Mononuclear cell (primary cell): ENCODE measurements at regions not wholly inside any gene's neighbourhood (a gene's known extent, or its start where the extent isn't known, plus 50 kb on each side); places are given as distances from the start of the nearest gene placed in this dataset.

Source experiments
- H3K27me3 ChIP-seq: 2 replicates; pipeline ENCODE4 v1.6.0; 2011; ENCODE audit warnings: low read length, control low read depth; ENCODE audit not compliant: insufficient read depth
- H3K4me1 ChIP-seq: 2 replicates; pipeline ENCODE4 v1.5.1; 2011; ENCODE audit warnings: mild to moderate bottlenecking, low read length, control low read depth; ENCODE audit not compliant: insufficient read depth
- H3K4me3 ChIP-seq: 2 replicates; pipeline ENCODE4 v1.5.1; 2011; ENCODE audit warnings: mild to moderate bottlenecking, low read length, moderate library complexity
- H3K9me3 ChIP-seq: 2 replicates; pipeline ENCODE4 v1.5.1; 2011; ENCODE audit warnings: low read depth, mild to moderate bottlenecking, control low read depth, low read length

GRCh38 chr5:8280711-8281363 lies 411.9 kb downstream of the MTRR start:
- Histone ChIP-seq H3K4me3 (no peak overlapping the region), H3K9me3 (no peaks in the 10 kb centered on the region), H3K27me3 (no peaks in the 10 kb centered on the region), H3K4me1 (no peaks in the 10 kb centered on the region)

DNA sequence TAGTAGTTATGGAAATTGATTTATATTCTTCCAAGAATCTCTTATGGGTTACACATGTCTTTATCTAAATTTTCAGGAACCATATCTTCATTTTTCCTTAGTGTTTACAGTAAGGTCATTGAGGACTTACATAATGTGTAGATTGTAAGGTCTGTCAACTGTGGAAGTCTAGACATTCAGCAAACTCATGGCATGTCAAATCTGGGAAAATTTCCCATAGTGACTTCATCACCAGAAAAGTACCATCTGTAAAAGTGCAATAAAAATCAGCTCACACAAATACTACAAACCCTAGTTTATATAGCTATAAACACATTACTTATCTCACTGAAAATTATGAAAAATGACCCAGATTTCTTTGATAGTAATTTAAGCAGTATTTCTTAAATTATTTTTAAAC lies 419.4 kb downstream of the MTRR start:
- no peaks in the 10 kb centered on the region for H3K27me3 ChIP-seq
- no peak overlapping the region for H3K4me3 ChIP-seq
- H3K9me3 ChIP-seq = no peaks in the 10 kb centered on the region
- H3K4me1 ChIP-seq = no peaks in the 10 kb centered on the region

DNA sequence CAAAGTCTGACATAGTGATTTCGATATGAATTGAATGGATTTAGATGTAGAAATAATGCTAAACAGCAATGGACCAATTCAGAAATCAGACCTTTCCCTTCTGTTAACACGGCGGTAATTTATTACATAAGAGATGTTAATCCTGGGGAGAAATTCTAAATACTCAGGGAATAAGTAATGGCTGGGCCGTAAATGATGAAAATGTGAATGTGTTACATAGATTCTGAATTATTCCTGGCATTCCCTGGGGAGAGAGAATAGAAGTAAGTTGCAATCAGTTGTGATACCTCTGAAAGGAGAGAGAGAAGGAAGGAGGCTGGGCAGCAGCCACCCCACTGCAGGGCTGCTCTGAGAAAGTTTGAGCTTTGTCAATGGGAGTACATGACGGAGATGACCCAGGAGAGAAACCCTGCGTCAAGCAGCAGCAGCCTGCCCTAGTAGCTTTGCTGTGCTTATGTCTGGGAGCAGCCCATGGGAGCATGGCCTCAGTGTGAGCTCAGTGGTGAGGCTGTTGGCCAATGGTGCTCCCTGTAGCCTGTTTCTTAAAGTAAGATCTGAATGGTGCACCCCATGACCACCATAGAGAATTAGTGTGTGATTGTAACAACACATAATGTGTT lies 420.1 kb downstream of the MTRR start:
- no peaks in the 10 kb centered on the region for H3K27me3 ChIP-seq
- H3K4me3 ChIP-seq = no peak overlapping the region
- no peaks in the 10 kb centered on the region for H3K4me1 ChIP-seq
- no peaks in the 10 kb centered on the region for H3K9me3 ChIP-seq

DNA sequence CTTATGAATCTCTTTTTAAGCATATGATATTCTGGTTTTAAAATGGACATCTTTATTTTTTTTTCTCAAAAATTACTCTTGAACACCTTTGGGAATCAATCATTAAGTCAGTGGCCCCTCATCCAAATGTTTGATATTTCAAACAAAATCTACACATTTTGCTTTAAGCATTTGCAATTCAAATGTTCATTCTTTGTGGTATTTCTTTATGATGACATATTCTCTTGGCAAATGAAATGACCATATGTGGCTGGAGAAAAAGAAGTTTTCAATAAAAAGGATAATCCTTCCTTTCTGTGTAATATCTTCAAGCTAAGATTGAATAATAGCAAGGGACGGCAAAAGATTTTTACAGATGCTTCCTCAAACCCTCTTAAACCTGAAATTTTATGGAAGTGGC lies 420.8 kb downstream of the MTRR start:
- Histone ChIP-seq H3K9me3 (no peaks in the 10 kb centered on the region), H3K27me3 (no peaks in the 10 kb centered on the region)

DNA sequence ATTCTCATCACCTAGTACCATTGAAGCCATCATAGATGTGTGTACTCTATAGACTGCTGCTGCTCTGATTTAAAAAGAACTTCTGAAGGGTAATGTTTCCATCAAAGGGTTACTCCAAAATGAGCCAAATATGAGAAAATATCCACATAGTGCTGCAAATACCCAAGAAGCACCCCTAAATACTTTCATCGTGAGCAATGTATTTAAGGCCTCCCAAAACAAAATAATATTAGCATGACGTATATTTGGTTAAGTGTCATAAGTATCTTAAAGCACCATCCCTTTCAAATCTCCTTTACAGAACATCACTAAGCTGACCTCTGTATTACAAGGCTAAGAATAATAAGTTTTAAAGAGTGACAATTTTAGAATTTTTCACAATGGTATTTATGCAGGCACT lies 421.8 kb downstream of the MTRR start:
- Histone ChIP-seq H3K4me1 (no peaks in the 10 kb centered on the region), H3K9me3 (no peaks in the 10 kb centered on the region)

More for the DNA sequence above, 420.8 kb downstream of the MTRR start:
- Histone ChIP-seq H3K4me1 (no peaks in the 10 kb centered on the region), H3K4me3 (no peak overlapping the region)

GRCh38 chr5:8291641-8292040 lies 422.7 kb downstream of the MTRR start:
- Histone ChIP-seq H3K4me3 (no peak overlapping the region), H3K4me1 (no peaks in the 10 kb centered on the region), H3K9me3 (no peaks in the 10 kb centered on the region), H3K27me3 (no peaks in the 10 kb centered on the region)

More for the DNA sequence above, 421.8 kb downstream of the MTRR start:
- Histone ChIP-seq H3K27me3 (no peaks in the 10 kb centered on the region), H3K4me3 (no peak overlapping the region)

GRCh38 chr5:8295141-8295540 lies 426.2 kb downstream of the MTRR start:
- Histone ChIP-seq H3K9me3 (no peaks in the 10 kb centered on the region), H3K27me3 (no peaks in the 10 kb centered on the region), H3K4me3 (no peak overlapping the region), H3K4me1 (no peaks in the 10 kb centered on the region)

DNA sequence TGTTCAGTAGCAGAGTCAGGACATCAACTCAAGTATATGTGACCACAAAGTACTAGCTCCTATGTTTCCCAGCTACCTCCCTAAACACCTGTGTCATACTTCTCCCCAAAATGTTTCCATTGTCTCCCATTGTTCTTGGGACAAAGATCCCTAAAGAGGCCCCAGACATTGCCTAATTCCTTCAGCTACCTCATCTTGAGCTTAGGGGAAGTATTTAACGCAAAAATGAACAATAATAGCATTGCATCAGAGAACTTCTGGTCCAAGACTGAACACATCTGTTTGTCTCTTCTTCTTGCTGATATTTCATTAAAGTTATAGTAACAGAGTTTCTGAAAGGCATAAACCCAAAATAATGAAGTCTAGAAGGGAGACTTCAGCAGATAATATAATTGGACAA lies 430.8 kb downstream of the MTRR start:
- no peak overlapping the region for H3K4me3 ChIP-seq
- H3K9me3 ChIP-seq = no peaks in the 10 kb centered on the region
- H3K4me1 ChIP-seq = no peaks in the 10 kb centered on the region
- no peaks in the 10 kb centered on the region for H3K27me3 ChIP-seq

- no peaks in the 10 kb centered on the region for H3K27me3 ChIP-seq
- no peaks in the 10 kb centered on the region for H3K9me3 ChIP-seq
- no peaks in the 10 kb centered on the region for H3K4me1 ChIP-seq
- H3K4me3 ChIP-seq = no peak overlapping the region
Measured at GRCh38 chr5:8304341-8304740, 435.4 kb downstream of the MTRR start.

DNA sequence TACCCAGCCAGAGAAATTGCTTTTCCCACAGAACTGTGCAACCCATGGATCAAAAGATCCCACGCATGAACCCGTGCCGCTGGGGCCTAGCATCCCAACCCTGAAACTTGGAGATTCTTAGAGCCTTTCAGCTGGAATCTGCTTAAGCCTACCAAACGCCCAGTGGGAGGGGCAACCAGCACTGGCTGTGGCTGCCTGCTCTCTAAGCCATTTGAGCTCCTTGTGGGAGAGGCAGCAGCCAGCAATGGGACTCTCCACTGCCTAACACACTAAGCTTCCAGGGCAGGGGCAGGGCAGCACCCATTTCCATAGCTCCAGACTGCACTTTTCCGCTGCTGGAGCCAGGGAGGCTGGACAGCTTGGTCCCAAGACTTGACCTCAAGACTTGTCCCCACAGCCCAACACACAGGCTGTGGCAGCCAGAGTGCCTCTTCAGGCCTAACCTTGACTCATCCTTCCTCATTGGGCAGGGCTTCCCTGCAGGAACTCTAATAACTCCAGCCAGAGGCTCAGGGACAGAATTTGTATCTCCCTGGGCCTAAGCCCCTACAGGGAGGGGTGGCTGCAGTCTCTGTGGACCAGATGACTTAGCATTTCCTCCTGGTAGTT lies 437.4 kb downstream of the MTRR start:
- Histone ChIP-seq H3K4me1 (no peaks in the 10 kb centered on the region), H3K4me3 (no peak overlapping the region), H3K27me3 (no peaks in the 10 kb centered on the region), H3K9me3 (peaks cover 4% of the 10 kb centered on the region)

- H3K27me3 ChIP-seq = no peaks in the 10 kb centered on the region
- no peak overlapping the region for H3K4me3 ChIP-seq
- H3K9me3 ChIP-seq = peaks cover 4% of the 10 kb centered on the region
- H3K4me1 ChIP-seq = no peaks in the 10 kb centered on the region
Measured at GRCh38 chr5:8314965-8315364, 446.0 kb downstream of the MTRR start.

GRCh38 chr5:8316608-8317280 lies 447.8 kb downstream of the MTRR start:
- Histone ChIP-seq H3K27me3 (no peaks in the 10 kb centered on the region), H3K4me3 (no peak overlapping the region), H3K4me1 (no peaks in the 10 kb centered on the region), H3K9me3 (no peaks in the 10 kb centered on the region)

GRCh38 chr5:8317335-8317734 lies 448.4 kb downstream of the MTRR start:
- Histone ChIP-seq H3K9me3 (no peaks in the 10 kb centered on the region), H3K4me1 (no peaks in the 10 kb centered on the region), H3K4me3 (no peak overlapping the region), H3K27me3 (no peaks in the 10 kb centered on the region)

DNA sequence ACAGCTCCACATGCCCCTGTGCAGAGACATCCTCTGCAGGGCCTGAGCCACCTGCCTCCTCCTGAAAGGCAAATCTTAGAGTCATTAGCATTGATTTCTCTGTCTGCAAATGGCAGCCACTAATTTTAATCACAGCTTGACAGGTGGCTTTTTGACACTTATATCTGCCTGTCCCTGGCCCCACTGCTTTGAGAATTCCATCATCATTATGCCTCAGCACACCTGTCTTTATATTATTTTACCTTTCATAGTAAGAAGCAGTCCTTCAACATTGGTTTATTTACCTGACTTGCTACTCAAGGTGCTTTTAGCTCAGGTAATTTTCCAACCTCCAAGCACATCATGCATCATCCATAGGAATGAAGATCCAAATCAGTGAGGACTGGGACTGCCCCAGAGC lies 451.3 kb downstream of the MTRR start:
- Histone ChIP-seq H3K9me3 (no peaks in the 10 kb centered on the region), H3K4me1 (no peaks in the 10 kb centered on the region), H3K27me3 (no peaks in the 10 kb centered on the region), H3K4me3 (no peak overlapping the region)

- H3K27me3 ChIP-seq = no peaks in the 10 kb centered on the region
- no peaks in the 10 kb centered on the region for H3K9me3 ChIP-seq
- H3K4me1 ChIP-seq = no peaks in the 10 kb centered on the region
- no peak overlapping the region for H3K4me3 ChIP-seq
Measured at GRCh38 chr5:8321272-8321671, 452.3 kb downstream of the MTRR start.
